HG03025 (cell line): ENCODE measurements at regions not wholly inside any gene's neighbourhood (a gene's known extent, or its start where the extent isn't known, plus 50 kb on each side); places are given as distances from the start of the nearest gene placed in this dataset.

Experiments used
- ATAC-seq: cut with Tn5 transposase; IDR thresholded peaks from one replicate; pipeline ENCODE4 v1.9.1; 2021; ENCODE audit warnings: mild to moderate bottlenecking, moderate library complexity; ENCODE audit not compliant: unreplicated experiment, low FRiP score

- no peak for ATAC-seq
These were observed 89.4 kb upstream of the TACR1 start for GRCh38 chr2:75288760-75289159.

GRCh38 chr2:75287624-75288316 is 88.5 kb upstream of the TACR1 start:
- peak; percentile 59 for ATAC-seq

GRCh38 chr2:75284345-75284744 is 85.0 kb upstream of the TACR1 start:
- no peak for ATAC-seq

- ATAC-seq = no peak
These were observed 79.6 kb upstream of the TACR1 start for GRCh38 chr2:75278821-75279379.

GRCh38 chr2:75278314-75278713 is 79.0 kb upstream of the TACR1 start:
- no peak for ATAC-seq

- ATAC-seq = no peak
These were observed 77.8 kb upstream of the TACR1 start for GRCh38 chr2:75277111-75277510.

- no peak for ATAC-seq
These were observed 77.0 kb upstream of the TACR1 start for GRCh38 chr2:75276093-75277029.

- ATAC-seq = no peak
These were observed 75.6 kb upstream of the TACR1 start for GRCh38 chr2:75274936-75275335.

GRCh38 chr2:75268112-75268511 is 68.8 kb upstream of the TACR1 start:
- no peak for ATAC-seq

GRCh38 chr2:75261923-75262322 is 62.6 kb upstream of the TACR1 start:
- ATAC-seq = no peak

GRCh38 chr2:75260946-75261345 is 61.6 kb upstream of the TACR1 start:
- ATAC-seq = no peak

GRCh38 chr2:75258620-75259019 is 59.3 kb upstream of the TACR1 start:
- ATAC-seq = no peak

- no peak for ATAC-seq
These were observed 57.2 kb upstream of the TACR1 start for GRCh38 chr2:75256485-75256884.

- no peak for ATAC-seq
These were observed 54.2 kb upstream of the TACR1 start for GRCh38 chr2:75253526-75253925.

GRCh38 chr2:75251896-75252295 is 52.6 kb upstream of the TACR1 start:
- ATAC-seq = no peak
